Memory B cell (primary cell): ENCODE measurements at regions not wholly inside any gene's neighbourhood (a gene's known extent, or its start where the extent isn't known, plus 50 kb on each side); places are given as distances from the start of the nearest gene placed in this dataset.

ENCODE experiments used
- ATAC-seq: fragments of 150-1000 bp; cut with Tn5 transposase; 2 replicates; pipeline ENCODE4 v1.10.0; 2021; ENCODE audit warnings: low read depth, mild to moderate bottlenecking, moderate library complexity
- DNase-seq, 2 donors: peaks; one replicate each; pipeline ENCODE4 v3.0.0; 2022; ENCODE audit warnings: low spot score in 2 of 2
- H3K27ac Mint-ChIP-seq: one replicate; pipeline ENCODE4 v1.8.0; 2022; ENCODE audit warnings: mild to moderate bottlenecking, moderate library complexity, mixed read lengths
- H3K27me3 Mint-ChIP-seq: one replicate; pipeline ENCODE4 v1.8.0; 2022; ENCODE audit warnings: mixed read lengths
- H3K36me3 Mint-ChIP-seq: one replicate; pipeline ENCODE4 v1.8.0; 2022; ENCODE audit warnings: mild to moderate bottlenecking, mixed read lengths
- H3K4me1 Mint-ChIP-seq: one replicate; pipeline ENCODE4 v1.8.0; 2022; ENCODE audit warnings: mixed read lengths
- H3K4me3 Mint-ChIP-seq: one replicate; pipeline ENCODE4 v1.8.0; 2022; ENCODE audit warnings: mild to moderate bottlenecking, moderate library complexity, mixed read lengths
- H3K9me3 Mint-ChIP-seq: one replicate; pipeline ENCODE4 v1.8.0; 2022; ENCODE audit warnings: mixed read lengths

- Mint-ChIP-seq H3K27me3 (peaks cover 2% of the 10 kb centered on the region), H3K9me3 (peaks cover 1% of the 10 kb centered on the region), H3K36me3 (no peaks in the 10 kb centered on the region), H3K4me3 (no peak overlapping the region), H3K4me1 (no peaks in the 10 kb centered on the region), H3K27ac (no peak overlapping the region)
- no peak for DNase-seq
- ATAC-seq = no peak
These were observed 262.0 kb downstream of the STK31 start for GRCh38 chr7:23972057-23972456.

GRCh38 chr7:23973264-23973663 is 263.2 kb downstream of the STK31 start:
- ATAC-seq = no peak
- H3K27me3 Mint-ChIP-seq = no peaks in the 10 kb centered on the region

GRCh38 chr7:23980081-23980480 is 270.1 kb downstream of the STK31 start:
- H3K27me3 Mint-ChIP-seq = peaks cover 4% of the 10 kb centered on the region
- ATAC-seq = no peak
- H3K4me1 Mint-ChIP-seq = no peaks in the 10 kb centered on the region
- no peak overlapping the region for H3K4me3 Mint-ChIP-seq
- no peaks in the 10 kb centered on the region for H3K36me3 Mint-ChIP-seq
- no peak overlapping the region for H3K27ac Mint-ChIP-seq
- no peak for DNase-seq
- peaks cover 11% of the 10 kb centered on the region for H3K9me3 Mint-ChIP-seq

More at GRCh38 chr7:23973264-23973663, 263.2 kb downstream of the STK31 start:
- Mint-ChIP-seq H3K9me3 (peaks cover 1% of the 10 kb centered on the region), H3K4me3 (no peak overlapping the region), H3K4me1 (no peaks in the 10 kb centered on the region), H3K27ac (no peak overlapping the region), H3K36me3 (no peaks in the 10 kb centered on the region)
- no peak for DNase-seq

GRCh38 chr7:23981314-23981713 is 271.3 kb downstream of the STK31 start:
- no peak for ATAC-seq
- Mint-ChIP-seq H3K4me3 (no peak overlapping the region), H3K27me3 (peaks cover 4% of the 10 kb centered on the region), H3K27ac (no peak overlapping the region), H3K4me1 (no peaks in the 10 kb centered on the region), H3K36me3 (no peaks in the 10 kb centered on the region), H3K9me3 (peaks cover 11% of the 10 kb centered on the region)
- DNase-seq = no peak

GRCh38 chr7:23981758-23982157 is 271.7 kb downstream of the STK31 start:
- Mint-ChIP-seq H3K27me3 (peaks cover 4% of the 10 kb centered on the region), H3K36me3 (no peaks in the 10 kb centered on the region), H3K9me3 (peaks cover 10% of the 10 kb centered on the region), H3K4me3 (no peak overlapping the region), H3K27ac (no peak overlapping the region), H3K4me1 (no peaks in the 10 kb centered on the region)
- DNase-seq (no peak), ATAC-seq (no peak)

GRCh38 chr7:24005517-24005916 is 278.5 kb upstream of the NPY start:
- DNase-seq = no peak
- no peaks in the 10 kb centered on the region for H3K36me3 Mint-ChIP-seq
- H3K27me3 Mint-ChIP-seq = peaks cover 2% of the 10 kb centered on the region
- no peak overlapping the region for H3K27ac Mint-ChIP-seq
- H3K4me1 Mint-ChIP-seq = no peaks in the 10 kb centered on the region
- no peak for ATAC-seq
- H3K4me3 Mint-ChIP-seq = no peak overlapping the region
- peaks cover 5% of the 10 kb centered on the region for H3K9me3 Mint-ChIP-seq

- Mint-ChIP-seq H3K27me3 (peaks cover 2% of the 10 kb centered on the region), H3K36me3 (no peaks in the 10 kb centered on the region), H3K4me1 (no peaks in the 10 kb centered on the region), H3K27ac (no peak overlapping the region), H3K4me3 (no peak overlapping the region), H3K9me3 (peaks cover 18% of the 10 kb centered on the region)
- no peak for DNase-seq
- no peak for ATAC-seq
These were observed 273.5 kb upstream of the NPY start for GRCh38 chr7:24010495-24010894.

GRCh38 chr7:24017519-24017918 is 266.5 kb upstream of the NPY start:
- ATAC-seq (no peak), DNase-seq (no peak)
- no peaks in the 10 kb centered on the region for H3K36me3 Mint-ChIP-seq
- no peak overlapping the region for H3K27ac Mint-ChIP-seq
- H3K9me3 Mint-ChIP-seq = peaks cover 9% of the 10 kb centered on the region
- H3K27me3 Mint-ChIP-seq = no peaks in the 10 kb centered on the region
- H3K4me3 Mint-ChIP-seq = no peak overlapping the region
- no peaks in the 10 kb centered on the region for H3K4me1 Mint-ChIP-seq

GRCh38 chr7:24018331-24018730 is 265.7 kb upstream of the NPY start:
- ATAC-seq (no peak), DNase-seq (no peak)
- Mint-ChIP-seq H3K36me3 (no peaks in the 10 kb centered on the region), H3K4me3 (no peak overlapping the region), H3K27ac (no peak overlapping the region), H3K4me1 (no peaks in the 10 kb centered on the region), H3K27me3 (no peaks in the 10 kb centered on the region), H3K9me3 (peaks cover 5% of the 10 kb centered on the region)

GRCh38 chr7:24019841-24020240 is 264.1 kb upstream of the NPY start:
- Mint-ChIP-seq H3K27me3 (no peaks in the 10 kb centered on the region), H3K4me3 (no peak overlapping the region), H3K4me1 (no peaks in the 10 kb centered on the region), H3K36me3 (no peaks in the 10 kb centered on the region), H3K9me3 (peaks cover 2% of the 10 kb centered on the region), H3K27ac (no peak overlapping the region)
- DNase-seq = no peak
- no peak for ATAC-seq

- ATAC-seq (no peak), DNase-seq (no peak)
- Mint-ChIP-seq H3K27ac (no peak overlapping the region), H3K4me1 (no peaks in the 10 kb centered on the region), H3K27me3 (peaks cover 4% of the 10 kb centered on the region), H3K9me3 (peaks cover 2% of the 10 kb centered on the region), H3K4me3 (no peak overlapping the region), H3K36me3 (no peaks in the 10 kb centered on the region)
These were observed 259.5 kb upstream of the NPY start for GRCh38 chr7:24024276-24025068.

- no peak overlapping the region for H3K4me3 Mint-ChIP-seq
- H3K36me3 Mint-ChIP-seq = no peaks in the 10 kb centered on the region
- no peaks in the 10 kb centered on the region for H3K4me1 Mint-ChIP-seq
- H3K27ac Mint-ChIP-seq = no peak overlapping the region
- peaks cover 4% of the 10 kb centered on the region for H3K27me3 Mint-ChIP-seq
- no peak for ATAC-seq
- DNase-seq = no peak
- H3K9me3 Mint-ChIP-seq = peaks cover 2% of the 10 kb centered on the region
These were observed 258.9 kb upstream of the NPY start for GRCh38 chr7:24025094-24025493.

GRCh38 chr7:24025765-24026164 is 258.2 kb upstream of the NPY start:
- ATAC-seq (no peak), DNase-seq (no peak)
- no peak overlapping the region for H3K27ac Mint-ChIP-seq
- H3K27me3 Mint-ChIP-seq = peaks cover 4% of the 10 kb centered on the region
- no peak overlapping the region for H3K4me3 Mint-ChIP-seq
- peaks cover 2% of the 10 kb centered on the region for H3K9me3 Mint-ChIP-seq
- H3K36me3 Mint-ChIP-seq = no peaks in the 10 kb centered on the region
- no peaks in the 10 kb centered on the region for H3K4me1 Mint-ChIP-seq

- Mint-ChIP-seq H3K4me3 (no peak overlapping the region), H3K4me1 (no peaks in the 10 kb centered on the region), H3K36me3 (no peaks in the 10 kb centered on the region), H3K9me3 (peaks cover 2% of the 10 kb centered on the region), H3K27me3 (peaks cover 4% of the 10 kb centered on the region), H3K27ac (no peak overlapping the region)
- ATAC-seq (no peak), DNase-seq (no peak)
These were observed 257.6 kb upstream of the NPY start for GRCh38 chr7:24026351-24026750.

GRCh38 chr7:24029068-24029467 is 254.9 kb upstream of the NPY start:
- Mint-ChIP-seq H3K27ac (no peak overlapping the region), H3K9me3 (peaks cover 2% of the 10 kb centered on the region), H3K27me3 (peaks cover 4% of the 10 kb centered on the region), H3K4me3 (no peak overlapping the region), H3K36me3 (no peaks in the 10 kb centered on the region), H3K4me1 (no peaks in the 10 kb centered on the region)
- no peak for DNase-seq
- ATAC-seq = no peak
